ENCODE measurements at regions not wholly inside any gene's neighbourhood (a gene's known extent, or its start where the extent isn't known, plus 50 kb on each side); places are given as distances from the start of the nearest gene placed in this dataset.

- no peak for TF ChIP-seq EZH2phosphoT487 (IDR thresholded peaks at IDR 0.05; ENCODE audit: borderline replicate concordance, low read length)
- no peak for TF ChIP-seq CTCF (IDR thresholded peaks at IDR 0.05; ENCODE audit: low read depth, low read length, poor library complexity, severe bottlenecking)
- H3K9me2 ChIP-seq (replicated peaks; ENCODE audit: control insufficient read depth, low read length): no peaks in the 10 kb centered on the region
- peaks cover 20% of the 10 kb centered on the region for H3K4me1 ChIP-seq (ENCODE audit: control insufficient read depth, low read length)
- H3F3A ChIP-seq (ENCODE audit: control insufficient read depth, insufficient read depth): no peaks in the 10 kb centered on the region
- peak overlapping the region; percentile 65 for H3K4me3 ChIP-seq (ENCODE audit: low read length)
- no peaks in the 10 kb centered on the region for H4K20me1 ChIP-seq (ENCODE audit: control insufficient read depth, insufficient read depth, low read depth, low read length)
- peak overlapping the region; percentile 90 for H3K4me2 ChIP-seq (ENCODE audit: low read length)
- no peaks in the 10 kb centered on the region for H3K9me3 ChIP-seq (ENCODE audit: control insufficient read depth, insufficient read depth, low read length)
- H3K27ac ChIP-seq (ENCODE audit: low read depth, low read length): no peak overlapping the region
- no peaks in the 10 kb centered on the region for H3K36me3 ChIP-seq (ENCODE audit: control insufficient read depth, low read length)
- H3K27me3 ChIP-seq (ENCODE audit: control insufficient read depth, low read length): no peaks in the 10 kb centered on the region
- H3K79me2 ChIP-seq (ENCODE audit: control insufficient read depth, low read length): no peaks in the 10 kb centered on the region
Observed at GRCh38 chr5:72557167-72558045, 50.2 kb upstream of the ZNF366 start.
